ENCODE measurements at regions not wholly inside any gene's neighbourhood (a gene's known extent, or its start where the extent isn't known, plus 50 kb on each side); places are given as distances from the start of the nearest gene placed in this dataset.

GRCh38 chr2:118431997-118432396 is 343.7 kb downstream of the INSIG2 start:
- H3K79me1 ChIP-seq (replicated peaks; ENCODE audit: low read length, poor library complexity, severe bottlenecking), result no peaks in the 10 kb centered on the region
- no peaks in the 10 kb centered on the region for H3K9me3 ChIP-seq (ENCODE audit: control insufficient read depth, low read length)
- no peak overlapping the region for H3K4me3 ChIP-seq (ENCODE audit: insufficient read depth in 1 of 2, low read depth in 1 of 2, low read length in 2 of 2)
- H3K23ac ChIP-seq (ENCODE audit: low read length in 2 of 2), result no peak overlapping the region
- no peak overlapping the region for H2BK120ac ChIP-seq (ENCODE audit: low read depth, low read length)
- no peak overlapping the region for H3K9ac ChIP-seq (ENCODE audit: low read length)
- no peaks in the 10 kb centered on the region for H3K4me1 ChIP-seq (ENCODE audit: control insufficient read depth, insufficient read depth, low read depth, low read length)
- no peak overlapping the region for H3K4me2 ChIP-seq (ENCODE audit: low read length, poor library complexity, severe bottlenecking)
- H2AFZ ChIP-seq (ENCODE audit: low read depth, low read length), result no peak overlapping the region
- no peak overlapping the region for H2BK5ac ChIP-seq (ENCODE audit: low read depth, low read length, poor library complexity, severe bottlenecking)
- H3K36me3 ChIP-seq (ENCODE audit: control insufficient read depth in 1 of 2, insufficient read depth in 2 of 2, low read depth in 1 of 2, low read length in 2 of 2), result no peaks in the 10 kb centered on the region
- DNase-seq, result no peak
- no peak overlapping the region for H3K18ac ChIP-seq (ENCODE audit: low read depth in 1 of 2, low read length in 2 of 2)
- H2BK12ac ChIP-seq (ENCODE audit: low read length in 2 of 2), result no peak overlapping the region
- no peak overlapping the region for H2AK5ac ChIP-seq (ENCODE audit: low read length, severe bottlenecking)
- no peak overlapping the region for H3K4ac ChIP-seq (ENCODE audit: low read depth in 1 of 2, low read length in 2 of 2)
- no peak overlapping the region for H4K91ac ChIP-seq (ENCODE audit: low read length)
- 89% methylated on average over 4 of the region's 4 CpGs for WGBS
- H3K27me3 ChIP-seq (ENCODE audit: control insufficient read depth in 1 of 2, insufficient read depth in 1 of 2, low read length in 2 of 2), result no peaks in the 10 kb centered on the region
- H3K27ac ChIP-seq (ENCODE audit: low read length, poor library complexity, severe bottlenecking), result no peak overlapping the region
- H3K14ac ChIP-seq (ENCODE audit: low read length in 2 of 2), result no peak overlapping the region
- no peak overlapping the region for H4K8ac ChIP-seq (ENCODE audit: low read length)
- H2BK15ac ChIP-seq (ENCODE audit: low read depth, poor library complexity, severe bottlenecking), result no peak overlapping the region

GRCh38 chr2:118431586-118431985 is 343.3 kb downstream of the INSIG2 start:
- no peak for DNase-seq
- Histone ChIP-seq H3K36me3 (ENCODE audit: control insufficient read depth in 1 of 2, insufficient read depth in 2 of 2, low read depth in 1 of 2, low read length in 2 of 2) (no peaks in the 10 kb centered on the region), H3K27ac (ENCODE audit: low read length, poor library complexity, severe bottlenecking) (no peak overlapping the region), H2AFZ (ENCODE audit: low read depth, low read length) (no peak overlapping the region), H2AK5ac (ENCODE audit: low read length, severe bottlenecking) (no peak overlapping the region), H3K18ac (ENCODE audit: low read depth in 1 of 2, low read length in 2 of 2) (no peak overlapping the region), H3K14ac (ENCODE audit: low read length in 2 of 2) (no peak overlapping the region), H4K8ac (ENCODE audit: low read length) (no peak overlapping the region), H3K4me2 (ENCODE audit: low read length, poor library complexity, severe bottlenecking) (no peak overlapping the region), H2BK5ac (ENCODE audit: low read depth, low read length, poor library complexity, severe bottlenecking) (no peak overlapping the region), H3K27me3 (ENCODE audit: control insufficient read depth in 1 of 2, insufficient read depth in 1 of 2, low read length in 2 of 2) (no peaks in the 10 kb centered on the region), H3K9ac (ENCODE audit: low read length) (no peak overlapping the region), H3K23ac (ENCODE audit: low read length in 2 of 2) (no peak overlapping the region), H3K79me1 (replicated peaks; ENCODE audit: low read length, poor library complexity, severe bottlenecking) (no peaks in the 10 kb centered on the region), H3K9me3 (ENCODE audit: control insufficient read depth, low read length) (no peaks in the 10 kb centered on the region), H2BK120ac (ENCODE audit: low read depth, low read length) (no peak overlapping the region), H3K4me1 (ENCODE audit: control insufficient read depth, insufficient read depth, low read depth, low read length) (no peaks in the 10 kb centered on the region), H2BK12ac (ENCODE audit: low read length in 2 of 2) (no peak overlapping the region), H3K4ac (ENCODE audit: low read depth in 1 of 2, low read length in 2 of 2) (no peak overlapping the region), H2BK15ac (ENCODE audit: low read depth, poor library complexity, severe bottlenecking) (no peak overlapping the region), H3K4me3 (ENCODE audit: insufficient read depth in 1 of 2, low read depth in 1 of 2, low read length in 2 of 2) (no peak overlapping the region), H4K91ac (ENCODE audit: low read length) (no peak overlapping the region)
- WGBS, result 77% methylated on average over 6 of the region's 6 CpGs

DNA sequence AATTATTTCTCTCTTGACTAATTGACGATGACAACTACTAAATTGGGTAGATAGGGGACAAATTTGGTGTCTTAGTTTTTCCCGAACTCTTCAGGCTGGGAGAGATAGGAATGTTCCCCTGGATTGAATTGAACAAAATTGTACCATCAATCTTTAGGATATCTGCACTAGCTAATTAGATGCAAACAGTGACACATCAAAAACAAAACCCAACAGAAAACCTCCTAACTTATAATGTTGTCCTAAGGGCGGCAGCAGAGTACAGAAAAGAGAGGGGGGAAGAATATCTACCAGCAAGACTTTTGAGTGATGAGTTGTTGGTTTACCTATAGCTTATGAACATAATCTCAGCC is 342.9 kb downstream of the INSIG2 start:
- no peaks in the 10 kb centered on the region for H3K4me1 ChIP-seq (ENCODE audit: control insufficient read depth, insufficient read depth, low read depth, low read length)
- H3K36me3 ChIP-seq (ENCODE audit: control insufficient read depth in 1 of 2, insufficient read depth in 2 of 2, low read depth in 1 of 2, low read length in 2 of 2), result no peaks in the 10 kb centered on the region
- H3K14ac ChIP-seq (ENCODE audit: low read length in 2 of 2), result no peak overlapping the region
- no peak for DNase-seq
- peak overlapping the region; percentile 40 for H3K9ac ChIP-seq (ENCODE audit: low read length)
- no peak overlapping the region for H4K91ac ChIP-seq (ENCODE audit: low read length)
- WGBS, result no CpG with 5 or more reads among the region's 3 CpGs
- no peaks in the 10 kb centered on the region for H3K79me1 ChIP-seq (replicated peaks; ENCODE audit: low read length, poor library complexity, severe bottlenecking)
- no peak overlapping the region for H3K4ac ChIP-seq (ENCODE audit: low read depth in 1 of 2, low read length in 2 of 2)
- no peak overlapping the region for H3K27ac ChIP-seq (ENCODE audit: low read length, poor library complexity, severe bottlenecking)
- H2AFZ ChIP-seq (ENCODE audit: low read depth, low read length), result no peak overlapping the region
- H2BK120ac ChIP-seq (ENCODE audit: low read depth, low read length), result no peak overlapping the region
- H3K23ac ChIP-seq (ENCODE audit: low read length in 2 of 2), result no peak overlapping the region
- H3K18ac ChIP-seq (ENCODE audit: low read depth in 1 of 2, low read length in 2 of 2), result no peak overlapping the region
- no peak overlapping the region for H2BK15ac ChIP-seq (ENCODE audit: low read depth, poor library complexity, severe bottlenecking)
- no peak overlapping the region for H4K8ac ChIP-seq (ENCODE audit: low read length)
- no peak overlapping the region for H3K4me3 ChIP-seq (ENCODE audit: insufficient read depth in 1 of 2, low read depth in 1 of 2, low read length in 2 of 2)
- no peak overlapping the region for H2BK5ac ChIP-seq (ENCODE audit: low read depth, low read length, poor library complexity, severe bottlenecking)
- no peaks in the 10 kb centered on the region for H3K27me3 ChIP-seq (ENCODE audit: control insufficient read depth in 1 of 2, insufficient read depth in 1 of 2, low read length in 2 of 2)
- H2BK12ac ChIP-seq (ENCODE audit: low read length in 2 of 2), result no peak overlapping the region
- no peak overlapping the region for H2AK5ac ChIP-seq (ENCODE audit: low read length, severe bottlenecking)
- H3K9me3 ChIP-seq (ENCODE audit: control insufficient read depth, low read length), result no peaks in the 10 kb centered on the region
- H3K4me2 ChIP-seq (ENCODE audit: low read length, poor library complexity, severe bottlenecking), result no peak overlapping the region

GRCh38 chr2:118430510-118431164 is 342.4 kb downstream of the INSIG2 start:
- H3K79me1 ChIP-seq (replicated peaks; ENCODE audit: low read length, poor library complexity, severe bottlenecking), result no peaks in the 10 kb centered on the region
- H3K4me1 ChIP-seq (ENCODE audit: control insufficient read depth, insufficient read depth, low read depth, low read length), result no peaks in the 10 kb centered on the region
- H2BK15ac ChIP-seq (ENCODE audit: low read depth, poor library complexity, severe bottlenecking), result no peak overlapping the region
- H3K36me3 ChIP-seq (ENCODE audit: control insufficient read depth in 1 of 2, insufficient read depth in 2 of 2, low read depth in 1 of 2, low read length in 2 of 2), result no peaks in the 10 kb centered on the region
- H2AK5ac ChIP-seq (ENCODE audit: low read length, severe bottlenecking), result no peak overlapping the region
- H2BK120ac ChIP-seq (ENCODE audit: low read depth, low read length), result no peak overlapping the region
- H3K9me3 ChIP-seq (ENCODE audit: control insufficient read depth, low read length), result no peaks in the 10 kb centered on the region
- no peak overlapping the region for H3K4me2 ChIP-seq (ENCODE audit: low read length, poor library complexity, severe bottlenecking)
- no peak overlapping the region for H3K23ac ChIP-seq (ENCODE audit: low read length in 2 of 2)
- peak overlapping the region in 1 of 2 experiments; percentile 3 for H3K4me3 ChIP-seq (ENCODE audit: insufficient read depth in 1 of 2, low read depth in 1 of 2, low read length in 2 of 2)
- H4K8ac ChIP-seq (ENCODE audit: low read length), result no peak overlapping the region
- no peak overlapping the region for H3K27ac ChIP-seq (ENCODE audit: low read length, poor library complexity, severe bottlenecking)
- no peak for DNase-seq
- WGBS, result 61% methylated on average over 3 of the region's 4 CpGs
- no peak overlapping the region for H3K4ac ChIP-seq (ENCODE audit: low read depth in 1 of 2, low read length in 2 of 2)
- H4K91ac ChIP-seq (ENCODE audit: low read length), result no peak overlapping the region
- no peak overlapping the region for H3K14ac ChIP-seq (ENCODE audit: low read length in 2 of 2)
- no peak overlapping the region for H3K18ac ChIP-seq (ENCODE audit: low read depth in 1 of 2, low read length in 2 of 2)
- no peaks in the 10 kb centered on the region for H3K27me3 ChIP-seq (ENCODE audit: control insufficient read depth in 1 of 2, insufficient read depth in 1 of 2, low read length in 2 of 2)
- no peak overlapping the region for H2BK5ac ChIP-seq (ENCODE audit: low read depth, low read length, poor library complexity, severe bottlenecking)
- no peak overlapping the region for H2BK12ac ChIP-seq (ENCODE audit: low read length in 2 of 2)
- H2AFZ ChIP-seq (ENCODE audit: low read depth, low read length), result no peak overlapping the region
- H3K9ac ChIP-seq (ENCODE audit: low read length), result peak overlapping the region; percentile 40
